ENCODE measurements at regions not wholly inside any gene's neighbourhood (a gene's known extent, or its start where the extent isn't known, plus 50 kb on each side); places are given as distances from the start of the nearest gene placed in this dataset.
"Not testable (repeated sequence)": the region's sequence is repeated elsewhere in the genome, so short reads cannot be mapped to it uniquely, and the experiment has no call there.

DNA sequence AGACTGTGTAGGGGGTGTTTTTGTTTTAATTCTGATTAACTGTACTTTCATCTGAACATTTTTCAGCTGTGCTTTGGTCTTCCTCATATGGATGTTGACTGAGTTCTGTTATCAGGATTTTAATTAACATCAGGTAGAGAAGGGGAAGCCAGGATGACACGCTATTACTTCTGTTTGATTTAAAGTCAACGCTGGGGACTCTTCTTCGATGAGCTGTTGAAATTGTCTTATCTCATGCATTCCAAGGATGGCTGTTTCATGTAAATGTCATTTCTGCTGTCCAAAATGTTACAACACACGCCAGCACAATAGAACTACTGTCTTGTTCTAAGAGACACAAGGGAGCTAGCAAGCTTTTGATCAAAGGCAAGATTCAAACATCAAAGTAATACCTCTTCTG is 263.3 kb upstream of the CDH5 start:
- DNase-seq (ENCODE audit: low read depth in 3 of 3) = no peak

- no peak for DNase-seq (ENCODE audit: low read depth in 3 of 3)
These were observed 267.2 kb upstream of the CDH5 start for GRCh38 chr16:66099306-66099705.

DNA sequence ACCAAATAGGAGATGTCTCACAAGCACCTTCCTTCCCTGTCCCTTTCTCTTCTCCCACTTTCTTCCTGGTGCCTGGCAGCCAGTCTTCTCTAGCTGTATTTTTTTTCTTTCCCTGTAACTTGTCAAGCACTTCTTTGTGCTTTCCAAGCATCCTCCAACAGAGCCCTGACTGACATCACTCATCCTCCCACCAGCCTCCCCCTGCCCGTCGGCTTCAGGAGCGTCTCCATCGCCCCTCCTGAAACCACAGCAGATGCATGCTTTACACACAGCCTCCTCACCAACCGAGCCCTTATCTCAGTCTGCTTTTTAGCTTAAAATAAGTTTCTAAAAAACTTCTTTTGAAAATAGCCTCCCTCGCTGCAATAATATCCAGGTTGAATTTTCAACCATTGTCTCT is 268.7 kb upstream of the CDH5 start:
- no peak for DNase-seq (ENCODE audit: low read depth in 3 of 3)

DNA sequence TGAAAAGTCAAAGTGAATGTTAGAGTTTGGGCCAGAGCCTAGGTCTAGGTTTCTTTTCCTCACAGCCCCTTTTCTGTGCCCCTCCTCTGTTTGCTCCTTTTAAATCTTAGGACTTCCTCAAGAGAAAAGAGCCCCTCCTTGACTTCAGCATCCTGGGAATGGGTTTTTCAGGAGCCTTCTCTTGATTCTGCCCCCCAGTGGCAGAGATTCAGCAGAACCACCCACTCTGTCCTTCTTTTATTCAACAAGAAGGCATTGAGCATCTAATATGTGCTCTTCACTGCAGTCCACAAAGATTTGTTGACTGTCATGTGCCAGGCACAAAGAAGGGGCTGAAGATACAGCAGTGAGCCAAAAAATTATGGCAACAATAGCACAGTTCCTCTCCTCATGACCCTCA is 270.8 kb upstream of the CDH5 start:
- DNase-seq (ENCODE audit: low read depth in 3 of 3) = no peak

- DNase-seq (ENCODE audit: low read depth in 3 of 3) = no peak
These were observed 273.3 kb upstream of the CDH5 start for GRCh38 chr16:66093191-66093590.

DNA sequence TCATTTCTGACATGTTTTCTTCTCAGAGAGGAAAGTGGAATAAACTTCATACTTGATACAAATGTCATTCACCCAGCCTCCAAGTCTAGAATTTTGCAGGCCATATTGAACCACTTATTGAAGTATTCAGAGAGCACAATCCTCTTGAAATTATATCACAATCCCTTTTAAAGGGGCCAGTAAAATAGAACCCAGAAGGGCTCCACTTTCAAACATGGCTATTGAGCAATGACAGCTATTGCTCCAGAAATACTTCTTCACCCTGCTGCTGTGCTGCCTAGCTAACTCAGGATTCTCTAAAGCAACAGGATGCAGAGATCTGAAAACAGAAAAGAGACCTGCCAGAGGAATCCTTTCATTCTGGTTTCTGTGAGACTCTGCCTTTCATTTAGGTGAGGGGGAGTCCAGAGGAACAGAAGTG is 275.0 kb upstream of the CDH5 start:
- DNase-seq (ENCODE audit: low read depth in 3 of 3) = no peak

- DNase-seq (ENCODE audit: low read depth in 3 of 3) = no peak
These were observed 277.8 kb upstream of the CDH5 start for GRCh38 chr16:66088681-66089080.

- DNase-seq (ENCODE audit: low read depth in 3 of 3) = no peak
These were observed 279.2 kb upstream of the CDH5 start for GRCh38 chr16:66087308-66087707.

GRCh38 chr16:66085651-66086050 is 280.8 kb upstream of the CDH5 start:
- no peak for DNase-seq (ENCODE audit: low read depth in 3 of 3)

DNA sequence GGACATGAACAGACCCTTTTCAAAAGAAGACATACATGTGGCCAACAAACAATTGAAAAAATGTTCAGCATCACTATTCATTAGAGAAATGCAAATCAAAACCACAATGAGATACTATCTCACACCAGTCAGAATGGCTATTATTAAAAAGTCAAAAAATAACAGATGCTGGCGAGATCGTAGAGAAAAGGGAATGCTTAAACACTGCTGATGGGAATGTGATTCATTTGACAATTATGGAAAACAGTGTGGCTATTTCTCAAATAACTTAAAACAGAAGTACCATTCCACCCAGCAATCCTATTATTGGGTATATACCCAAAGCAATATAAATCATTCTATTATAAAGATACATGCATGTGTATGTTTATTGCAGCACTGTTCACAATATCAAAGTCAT is 281.8 kb upstream of the CDH5 start:
- not testable (repeated sequence) for DNase-seq (ENCODE audit: low read depth in 3 of 3)

- DNase-seq (ENCODE audit: low read depth in 3 of 3) = no peak
These were observed 282.2 kb upstream of the CDH5 start for GRCh38 chr16:66084306-66084705.

DNA sequence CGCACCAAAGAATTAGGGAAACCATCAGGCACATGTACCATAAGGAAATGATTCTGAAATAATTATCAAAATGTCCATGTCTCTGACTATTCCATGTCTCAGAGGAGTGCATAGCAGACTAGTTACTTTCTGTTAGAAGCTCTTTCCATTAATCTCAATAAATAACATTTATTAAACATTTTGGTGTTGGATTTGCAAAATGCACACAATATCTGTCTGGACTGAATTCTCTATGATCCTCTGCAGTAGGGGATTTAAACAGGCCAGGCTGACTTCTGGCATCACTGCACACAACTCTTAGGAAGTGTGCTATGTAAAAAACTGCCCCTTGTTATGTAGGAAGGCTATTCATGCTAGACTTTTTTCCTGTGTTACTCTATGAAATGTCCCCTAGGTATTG is 283.3 kb upstream of the CDH5 start:
- DNase-seq (ENCODE audit: low read depth in 3 of 3) = no peak

- no peak for DNase-seq (ENCODE audit: low read depth in 3 of 3)
These were observed 284.1 kb upstream of the CDH5 start for GRCh38 chr16:66082424-66082823.

DNA sequence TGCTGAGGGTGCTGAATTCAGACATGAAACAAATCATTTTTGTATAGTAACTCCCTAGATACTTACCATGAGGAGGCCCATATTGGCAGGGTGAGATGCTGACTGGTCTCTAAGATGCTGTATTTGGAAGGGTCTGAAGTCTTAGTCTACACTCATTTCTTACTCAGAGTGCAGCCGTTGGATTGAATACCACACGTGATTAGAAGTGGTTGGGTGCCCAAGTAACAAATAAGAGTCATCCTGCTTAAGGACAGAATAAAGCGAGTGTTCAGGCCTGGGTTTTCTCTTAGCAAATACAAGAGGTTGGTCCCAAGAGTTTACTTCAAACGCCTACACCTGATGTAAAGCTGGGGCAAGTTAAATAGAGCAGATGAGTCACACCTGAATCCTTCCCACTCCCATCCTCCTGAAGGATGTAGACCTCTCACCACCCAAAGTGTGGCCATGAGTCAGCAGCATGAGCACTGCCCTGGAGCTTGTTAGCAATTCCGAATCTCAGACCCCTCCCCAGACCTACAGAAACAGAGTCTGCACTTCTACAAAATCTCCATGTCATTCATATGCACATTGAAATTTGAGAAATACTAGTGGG is 284.6 kb upstream of the CDH5 start:
- no peak for DNase-seq (ENCODE audit: low read depth in 3 of 3)

- no peak for DNase-seq (ENCODE audit: low read depth in 3 of 3)
These were observed 286.7 kb upstream of the CDH5 start for GRCh38 chr16:66079671-66080334.

- no peak for DNase-seq (ENCODE audit: low read depth in 3 of 3)
These were observed 296.2 kb upstream of the CDH5 start for GRCh38 chr16:66070140-66070917.

DNA sequence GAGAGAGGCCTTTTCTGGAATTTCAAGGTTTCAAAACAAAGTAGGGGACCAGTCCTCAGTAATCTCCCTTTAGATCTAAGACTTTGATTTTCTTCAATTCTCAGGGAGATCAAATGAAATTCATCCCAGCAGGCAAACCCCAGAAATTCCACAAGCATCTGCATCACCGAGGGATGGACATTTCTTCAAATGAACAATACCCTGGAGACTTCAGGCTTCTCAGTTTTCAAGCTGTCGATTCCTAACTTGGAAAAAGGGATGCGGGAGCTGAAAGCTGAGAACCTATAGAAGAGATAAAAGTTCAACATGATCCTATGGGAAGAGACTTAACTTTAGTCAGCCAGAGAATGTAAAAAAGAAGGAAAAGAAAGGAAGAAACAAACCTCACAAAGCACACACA is 296.9 kb upstream of the CDH5 start:
- DNase-seq (ENCODE audit: low read depth in 3 of 3) = no peak

DNA sequence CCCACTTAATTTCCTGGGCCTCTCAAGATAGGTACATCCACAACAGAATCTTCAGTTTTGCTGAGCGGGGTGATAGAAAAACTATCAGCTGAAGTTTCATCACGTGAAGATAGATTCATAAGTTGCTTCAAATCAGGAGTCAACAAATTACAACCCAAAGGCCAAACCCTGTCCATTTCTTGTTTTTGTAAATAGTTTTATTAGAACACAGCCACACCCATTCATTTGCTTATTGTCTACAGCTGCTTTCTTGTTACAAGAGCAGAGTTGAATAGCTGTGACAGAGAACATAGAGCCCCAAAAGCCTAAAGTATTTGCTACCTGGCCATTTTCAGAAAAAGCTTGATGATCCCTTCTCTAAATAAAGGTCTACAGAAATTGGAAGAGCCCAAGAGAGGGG is 300.1 kb upstream of the CDH5 start:
- DNase-seq (ENCODE audit: low read depth in 3 of 3) = no peak

- no peak for DNase-seq (ENCODE audit: low read depth in 3 of 3)
These were observed 300.6 kb upstream of the CDH5 start for GRCh38 chr16:66065925-66066324.

DNA sequence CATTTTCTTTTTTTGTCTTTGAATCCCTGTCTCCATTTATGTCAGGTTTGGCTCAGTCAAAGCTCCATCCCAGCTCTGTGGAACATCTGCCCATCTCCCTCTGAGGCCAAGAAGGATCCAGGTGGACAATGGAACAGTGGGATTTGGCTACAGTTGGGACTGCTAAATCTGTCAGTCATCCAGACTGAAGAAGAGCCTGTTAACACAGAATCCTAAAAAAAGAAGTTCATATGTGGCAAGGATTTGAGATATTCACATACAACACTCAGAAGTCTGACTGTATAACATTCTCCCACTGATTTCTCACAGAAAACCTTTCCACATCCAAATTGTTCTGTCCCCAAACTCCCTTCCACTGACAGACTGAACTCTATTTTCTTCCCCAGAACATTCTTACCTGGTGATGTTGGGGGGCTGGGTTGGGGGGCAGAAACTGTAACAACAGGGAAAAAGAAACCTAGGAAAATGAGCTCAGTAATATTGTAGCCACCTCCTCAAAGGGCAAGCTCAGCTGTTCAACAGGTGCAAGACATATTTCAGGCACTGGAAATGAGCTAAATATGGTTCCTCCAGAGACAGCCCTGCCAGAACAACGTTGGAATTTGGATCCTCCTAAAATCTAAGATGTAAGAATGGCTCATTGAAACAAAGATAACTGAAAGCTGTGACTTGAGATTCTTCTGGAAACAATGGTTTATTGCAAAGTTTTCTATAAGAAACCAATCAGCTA is 301.5 kb upstream of the CDH5 start:
- no peak for DNase-seq (ENCODE audit: low read depth in 3 of 3)

DNA sequence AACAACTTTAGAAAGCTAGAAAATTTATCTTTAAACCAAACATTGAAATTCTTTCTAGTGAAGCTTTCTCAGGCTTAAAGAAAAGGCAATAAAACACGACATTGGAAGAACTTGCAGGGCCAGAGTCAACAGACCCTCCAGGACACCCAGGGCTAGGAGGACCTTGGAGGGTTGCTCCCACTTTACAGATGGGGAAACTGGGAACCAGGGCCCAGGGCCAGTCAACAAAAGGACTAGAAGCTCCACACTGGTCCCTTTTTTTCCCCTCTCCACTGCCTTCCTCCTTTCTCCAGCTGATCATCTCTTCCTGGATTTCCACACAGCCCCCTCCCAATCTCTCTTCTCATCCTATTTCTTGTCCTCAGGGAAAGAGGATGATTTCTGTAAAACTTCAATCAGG is 307.7 kb upstream of the CDH5 start:
- no peak for DNase-seq (ENCODE audit: low read depth in 3 of 3)

DNA sequence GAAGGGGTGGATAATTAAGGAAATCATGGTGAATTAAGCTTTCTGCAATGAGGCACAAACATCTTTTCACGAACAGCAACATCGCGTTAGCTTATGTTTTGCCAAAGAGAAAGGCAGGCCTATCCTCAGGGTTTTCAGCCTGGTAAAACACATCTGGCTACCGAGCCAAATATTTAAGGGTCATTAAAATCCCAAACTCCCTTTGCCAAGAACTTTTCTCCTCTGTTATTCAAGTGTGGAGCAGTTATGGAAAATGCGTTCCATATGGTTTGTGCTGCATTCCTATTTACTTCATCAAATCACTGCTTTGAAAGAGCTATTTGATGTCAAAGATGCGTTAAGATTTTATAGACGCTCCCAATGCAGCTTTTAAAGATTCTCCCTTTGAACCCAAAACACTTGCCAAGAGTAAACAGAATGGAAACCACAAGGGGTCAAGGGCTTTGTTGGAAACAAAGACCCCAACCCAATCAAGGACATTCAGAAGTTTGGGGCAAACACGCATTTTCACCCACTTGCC is 308.3 kb upstream of the CDH5 start:
- no peak for DNase-seq (ENCODE audit: low read depth in 3 of 3)

Measured in stimulated activated CD4-positive, alpha-beta T cell treated with anti-CD3 and anti-CD28 coated beads, TNF-alpha, amount 100 ng/mL, for 4 hours (primary cell).